PC-9 (cell line): ENCODE measurements at regions not wholly inside any gene's neighbourhood (a gene's known extent, or its start where the extent isn't known, plus 50 kb on each side); places are given as distances from the start of the nearest gene placed in this dataset.

Experiments
- BruUV-seq: library from RNA; stranded (reverse); fragments of 400-500 nt; replicated peaks from 2 replicates; lab custom pipeline; 2021; lab: Mats Ljungman, UMichigan
- CTCF ChIA-PET: fragments of 300-600 bp; sonication (Branson Sonifier 250); formaldehyde crosslinking; loops from one replicate; lab custom pipeline; 2022; ENCODE audit warnings: antibody characterized with exemption; lab: Charles Lee
- POLR2A ChIA-PET: fragments of 300-600 bp; sonication (Branson Sonifier 250); formaldehyde crosslinking; loops from one replicate; lab custom pipeline; 2022; ENCODE audit warnings: antibody characterized with exemption; ENCODE audit not compliant: unreplicated experiment; lab: Charles Lee
- DNase-seq, 2 experiments: peaks; one replicate each; pipeline versions ENCODE4 v3.0.0 to v3.0.0-alpha.2; 2015 to 2022; ENCODE audit warnings: mixed read lengths in 1 of 2
- H2AFZ ChIP-seq: fragments of 200-600 bp; sonication (generic); 2 replicates; pipeline ENCODE4 v1.8.1; 2017; ENCODE audit warnings: antibody characterized with exemption
- H3F3A ChIP-seq: fragments of 200-600 bp; sonication (generic); 2 replicates; pipeline ENCODE4 v1.8.1; 2017; ENCODE audit warnings: antibody characterized with exemption, mild to moderate bottlenecking, low read depth; ENCODE audit not compliant: insufficient read depth
- H3K27ac ChIP-seq: fragments of 200-600 bp; sonication (generic); 2 replicates; pipeline ENCODE4 v1.6.1; 2016; ENCODE audit warnings: mixed run types
- H3K27me3 ChIP-seq: fragments of 200-600 bp; sonication (generic); 2 replicates; pipeline ENCODE4 v1.6.1; 2016; ENCODE audit warnings: low read depth, mixed run types; ENCODE audit not compliant: insufficient read depth
- H3K36me3 ChIP-seq: fragments of 200-600 bp; sonication (generic); 2 replicates; pipeline ENCODE4 v1.6.1; 2016; ENCODE audit warnings: low read depth, mixed run types
- H3K4me1 ChIP-seq: fragments of 200-600 bp; sonication (generic); replicated peaks from 2 replicates; pipeline ENCODE4 v1.6.1; 2016; ENCODE audit warnings: mixed run types; ENCODE audit not compliant: insufficient read depth
- H3K4me2 ChIP-seq: fragments of 200-600 bp; sonication (generic); 2 replicates; pipeline ENCODE4 v1.6.1; 2017; ENCODE audit warnings: mixed run types
- H3K4me3 ChIP-seq: fragments of 200-600 bp; sonication (generic); 2 replicates; pipeline ENCODE4 v1.6.1; 2016; ENCODE audit warnings: mixed run types
- H3K79me2 ChIP-seq: fragments of 200-600 bp; sonication (generic); 2 replicates; pipeline ENCODE4 v1.6.1; 2017; ENCODE audit warnings: low read depth, mixed run types
- H3K9me2 ChIP-seq: fragments of 200-600 bp; sonication (generic); 2 replicates; pipeline ENCODE4 v1.8.1; 2017; ENCODE audit warnings: mild to moderate bottlenecking; ENCODE audit not compliant: insufficient read depth
- H3K9me3 ChIP-seq: fragments of 200-600 bp; sonication (generic); 2 replicates; pipeline ENCODE4 v1.8.1; 2016; ENCODE audit warnings: low read depth; ENCODE audit not compliant: insufficient read depth
- H4K20me1 ChIP-seq: fragments of 200-600 bp; sonication (generic); 2 replicates; pipeline ENCODE4 v1.8.1; 2017; ENCODE audit not compliant: insufficient read depth
- CTCF ChIP-seq: fragments of 200-600 bp; sonication (generic); conservative IDR thresholded peaks from 2 replicates; pipeline ENCODE4 v1.6.1; 2017; ENCODE audit warnings: mixed run types, antibody characterized with exemption, mild to moderate bottlenecking, moderate library complexity
- EZH2 ChIP-seq: fragments of 200-600 bp; sonication (generic); IDR thresholded peaks from 2 replicates; pipeline ENCODE4 v1.8.0; 2017; ENCODE audit warnings: antibody characterized with exemption, low read depth
- intact Hi-C: fragments of 100-400 bp; cut with micrococcal nuclease; formaldehyde crosslinking; loops from one replicate; pipeline ENCODE4 v1.10.0; 2022; ENCODE audit not compliant: unreplicated experiment

DNA sequence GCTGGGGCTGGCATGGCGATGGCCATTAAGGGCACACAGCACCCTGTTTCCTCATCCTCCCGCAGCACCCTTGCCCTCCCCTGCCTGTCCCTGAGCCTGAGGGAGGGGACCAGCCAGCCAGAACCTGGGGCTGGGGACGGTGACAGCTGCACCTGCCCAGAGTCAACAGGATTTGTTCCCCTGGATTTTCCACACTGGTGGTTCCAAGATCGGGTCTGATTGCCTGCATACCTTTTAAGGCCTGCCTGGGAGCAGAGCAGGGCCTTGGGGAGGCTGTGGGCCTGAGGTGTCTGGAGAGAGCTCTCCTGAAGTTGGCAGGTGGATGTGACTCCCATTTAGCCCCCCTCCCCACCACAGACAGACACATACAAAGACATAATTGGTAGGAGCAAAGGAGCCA, 61.0 kb upstream of the C5orf58 start:
- no peaks in the 10 kb centered on the region for H4K20me1 ChIP-seq
- H3K9me2 ChIP-seq, result no peaks in the 10 kb centered on the region
- no peak overlapping the region for H2AFZ ChIP-seq
- intact Hi-C loops, result loop anchor here (5.0 kb wide), 1 partner anchor 40 kb away; no protein-coding TSS in a partner anchor
- DNase-seq, result no peak
- no peaks in the 10 kb centered on the region for H3K36me3 ChIP-seq
- ChIA-PET CTCF (no interaction called here), POLR2A (no interaction called here)
- no TSS peak for BruUV-seq
- no peak for TF ChIP-seq EZH2
- no peak for TF ChIP-seq CTCF
- no peak overlapping the region for H3K27ac ChIP-seq
- no peak overlapping the region for H3K4me3 ChIP-seq
- H3K4me1 ChIP-seq, result peaks cover 38% of the 10 kb centered on the region
- H3K4me2 ChIP-seq, result no peak overlapping the region
- no peaks in the 10 kb centered on the region for H3K79me2 ChIP-seq
- peaks cover 24% of the 10 kb centered on the region for H3F3A ChIP-seq
- no peaks in the 10 kb centered on the region for H3K9me3 ChIP-seq
- no peaks in the 10 kb centered on the region for H3K27me3 ChIP-seq

- DNase-seq, result peak; percentile 79 to 90
These were observed 59.6 kb upstream of the C5orf58 start for GRCh38 chr5:170173227-170173626.

GRCh38 chr5:170173647-170174046, 59.1 kb upstream of the C5orf58 start:
- no peaks in the 10 kb centered on the region for H3K27me3 ChIP-seq
- peak overlapping the region; percentile 6 for H3K4me2 ChIP-seq
- no peaks in the 10 kb centered on the region for H3K79me2 ChIP-seq
- H3K4me1 ChIP-seq, result peaks cover 51% of the 10 kb centered on the region
- no peaks in the 10 kb centered on the region for H3K9me3 ChIP-seq
- TSS peak; percentile 57 for BruUV-seq
- DNase-seq, result peak in 1 of 2 experiments; percentile 50
- intact Hi-C loops, result loop anchor here (1.0 to 5.0 kb wide), 2 partner anchors 22 to 39 kb away; no protein-coding TSS in a partner anchor
- no peak overlapping the region for H2AFZ ChIP-seq
- peak overlapping the region; percentile 93 for H3K27ac ChIP-seq
- no peaks in the 10 kb centered on the region for H3K9me2 ChIP-seq
- H3F3A ChIP-seq, result peaks cover 34% of the 10 kb centered on the region
- ChIA-PET CTCF (interaction anchor here (0.6 to 1.4 kb wide), 2 partner anchors 10 to 202 kb away, joined by 4 read pairs; no protein-coding TSS in a partner anchor), POLR2A (interaction anchor here (0.5 to 1.0 kb wide), 3 partner anchors 22 to 520 kb away, joined by 4 to 5 read pairs (median 5); no protein-coding TSS in a partner anchor)
- H4K20me1 ChIP-seq, result no peaks in the 10 kb centered on the region
- H3K36me3 ChIP-seq, result no peaks in the 10 kb centered on the region
- no peak overlapping the region for H3K4me3 ChIP-seq
- TF ChIP-seq EZH2 (no peak), CTCF (no peak)

More at GRCh38 chr5:170173227-170173626, 59.6 kb upstream of the C5orf58 start:
- no peaks in the 10 kb centered on the region for H3K9me3 ChIP-seq
- no peaks in the 10 kb centered on the region for H3K36me3 ChIP-seq
- peaks cover 34% of the 10 kb centered on the region for H3F3A ChIP-seq
- H3K4me1 ChIP-seq, result peaks cover 51% of the 10 kb centered on the region
- H3K79me2 ChIP-seq, result no peaks in the 10 kb centered on the region
- H3K4me2 ChIP-seq, result peak overlapping the region; percentile 6
- no peak overlapping the region for H2AFZ ChIP-seq
- no peaks in the 10 kb centered on the region for H3K9me2 ChIP-seq
- peak overlapping the region; percentile 93 for H3K27ac ChIP-seq
- no peak for TF ChIP-seq CTCF
- no peak for TF ChIP-seq EZH2
- no peaks in the 10 kb centered on the region for H3K27me3 ChIP-seq
- ChIA-PET CTCF (interaction anchor here (0.6 to 1.4 kb wide), 2 partner anchors 11 to 202 kb away, joined by 4 read pairs; no protein-coding TSS in a partner anchor), POLR2A (interaction anchor here (0.5 to 1.0 kb wide), 3 partner anchors 22 to 520 kb away, joined by 4 to 5 read pairs (median 5); no protein-coding TSS in a partner anchor)
- no peak overlapping the region for H3K4me3 ChIP-seq
- no TSS peak for BruUV-seq
- no peaks in the 10 kb centered on the region for H4K20me1 ChIP-seq
- intact Hi-C loops, result loop anchor here (1.0 to 5.0 kb wide), 2 partner anchors 22 to 39 kb away; no protein-coding TSS in a partner anchor
